Vagina (tissue), 2 donors: ENCODE measurements at regions not wholly inside any gene's neighbourhood (a gene's known extent, or its start where the extent isn't known, plus 50 kb on each side); places are given as distances from the start of the nearest gene placed in this dataset.

Experiments used
- CTCF ChIP-seq, 3 experiments: fragments of 450-650 bp in 2 of 3; fragments of 200-600 bp in 1 of 3; sonication (generic) in 1 of 3; IDR thresholded peaks; one replicate each; pipeline ENCODE4 v1.5.1; 2017 to 2019; ENCODE audit warnings: antibody characterized with exemption in 3 of 3, mild to moderate bottlenecking in 2 of 3, moderate library complexity in 2 of 3
- POLR2A ChIP-seq, 2 donors: fragments of 450-650 bp; IDR thresholded peaks; one replicate each; pipeline ENCODE4 v1.6.1; 2017; ENCODE audit warnings: antibody characterized with exemption in 2 of 2, mild to moderate bottlenecking in 2 of 2, moderate library complexity in 2 of 2
- POLR2AphosphoS5 ChIP-seq, 2 donors: sonication (generic); formaldehyde crosslinking; IDR thresholded peaks; one replicate each; pipeline ENCODE4 v1.9.0; 2017; ENCODE audit warnings: antibody characterized with exemption in 2 of 2, mild to moderate bottlenecking in 2 of 2, low read depth in 1 of 2; ENCODE audit not compliant: insufficient read depth in 1 of 2

- no peak for TF ChIP-seq CTCF (IDR thresholded peaks at IDR 0.05)
- no peak for TF ChIP-seq POLR2A (IDR thresholded peaks at IDR 0.05)
- no peak for TF ChIP-seq POLR2AphosphoS5 (IDR thresholded peaks at IDR 0.05; ENCODE audit: insufficient read depth in 1 of 2, low read depth in 1 of 2)
Observed at GRCh38 chr20:58051367-58051766, 177.1 kb downstream of the ANKRD60 start.
